SK-N-SH treated with all-trans-retinoic acid at 6 μM for 48 hours (cell line): ENCODE measurements at regions not wholly inside any gene's neighbourhood (a gene's known extent, or its start where the extent isn't known, plus 50 kb on each side); places are given as distances from the start of the nearest gene placed in this dataset.

Experiments
- ATAC-seq: fragments of 200-7000 bp; cut with Tn5 transposase; 3 replicates; pipeline ENCODE4 v1.9.1; 2020; ENCODE audit warnings: mild to moderate bottlenecking, moderate library complexity
- ARNTL ChIP-seq: fragments of 450-650 bp; formaldehyde crosslinking; IDR thresholded peaks from 2 replicates; pipeline ENCODE4 v1.5.0; 2020; ENCODE audit warnings: low read depth, mild to moderate bottlenecking, moderate library complexity, borderline replicate concordance
- CREB5 ChIP-seq: fragments of 250-450 bp; sonication (Bioruptor Pico); IDR thresholded peaks from 2 replicates; pipeline ENCODE4 v1.5.1; 2020; ENCODE audit warnings: low read depth, mild to moderate bottlenecking, moderate library complexity
- CSDC2 ChIP-seq: fragments of 250-450 bp; sonication (Bioruptor Pico); IDR thresholded peaks from 2 replicates; pipeline ENCODE4 v1.5.0; 2020; ENCODE audit warnings: mild to moderate bottlenecking, moderate library complexity
- CSRNP3 ChIP-seq: fragments of 250-450 bp; sonication (Bioruptor Pico); IDR thresholded peaks from 2 replicates; pipeline ENCODE4 v1.5.1; 2021; ENCODE audit warnings: mild to moderate bottlenecking, moderate library complexity
- ESRRG ChIP-seq: fragments of 250-450 bp; sonication (Bioruptor Pico); IDR thresholded peaks from 2 replicates; pipeline ENCODE4 v1.6.1; 2021; ENCODE audit warnings: mild to moderate bottlenecking
- GLIS3 ChIP-seq: fragments of 250-450 bp; sonication (Bioruptor Pico); IDR thresholded peaks from 2 replicates; pipeline ENCODE4 v1.5.0; 2020; ENCODE audit warnings: mild to moderate bottlenecking, moderate library complexity
- OSR1 ChIP-seq: fragments of 250-450 bp; sonication (Bioruptor Pico); IDR thresholded peaks from 2 replicates; pipeline ENCODE4 v1.8.0; 2022; ENCODE audit warnings: moderate library complexity, mild to moderate bottlenecking, inconsistent platforms
- PATZ1 ChIP-seq: fragments of 250-450 bp; sonication (Bioruptor Pico); IDR thresholded peaks from 2 replicates; pipeline ENCODE4 v1.8.0; 2020; ENCODE audit warnings: mild to moderate bottlenecking, moderate library complexity, borderline replicate concordance
- POU6F1 ChIP-seq: fragments of 250-450 bp; sonication (Bioruptor Pico); IDR thresholded peaks from 2 replicates; pipeline ENCODE4 v1.8.0; 2021; ENCODE audit warnings: low read depth, mild to moderate bottlenecking, moderate library complexity, borderline replicate concordance
- SNAI2 ChIP-seq: fragments of 250-450 bp; sonication (Bioruptor Pico); IDR thresholded peaks from 2 replicates; pipeline ENCODE4 v1.5.0; 2020; ENCODE audit warnings: mild to moderate bottlenecking, moderate library complexity
- TCF4 ChIP-seq: fragments of 250-450 bp; sonication (Bioruptor Pico); IDR thresholded peaks from 2 replicates; pipeline ENCODE4 v1.8.0; 2021; ENCODE audit warnings: mild to moderate bottlenecking, moderate library complexity, borderline replicate concordance
- TOX ChIP-seq: fragments of 250-450 bp; sonication (Bioruptor Pico); IDR thresholded peaks from 2 replicates; pipeline ENCODE4 v1.8.0; 2021; ENCODE audit warnings: mild to moderate bottlenecking, moderate library complexity, borderline replicate concordance
- ZC3H10 ChIP-seq: fragments of 250-450 bp; sonication (Bioruptor Pico); IDR thresholded peaks from 2 replicates; pipeline ENCODE4 v1.5.1; 2021; ENCODE audit warnings: mild to moderate bottlenecking, moderate library complexity
- ZFP3 ChIP-seq: fragments of 250-450 bp; sonication (Bioruptor Pico); IDR thresholded peaks from 2 replicates; pipeline ENCODE4 v1.5.0; 2020; ENCODE audit warnings: mild to moderate bottlenecking, moderate library complexity
- ZFP30 ChIP-seq: fragments of 450-650 bp; formaldehyde crosslinking; IDR thresholded peaks from 2 replicates; pipeline ENCODE4 v1.5.0; 2022; ENCODE audit warnings: mild to moderate bottlenecking, moderate library complexity
- ZNF565 ChIP-seq: fragments of 450-650 bp; formaldehyde crosslinking; conservative IDR thresholded peaks from 2 replicates; pipeline ENCODE4 v1.5.0; 2020; ENCODE audit warnings: low read depth, mild to moderate bottlenecking, moderate library complexity
- ZNF70 ChIP-seq: fragments of 450-650 bp; formaldehyde crosslinking; IDR thresholded peaks from 2 replicates; pipeline ENCODE4 v1.5.0; 2020; ENCODE audit warnings: mild to moderate bottlenecking, moderate library complexity
- ZNF8 ChIP-seq: fragments of 450-650 bp; formaldehyde crosslinking; IDR thresholded peaks from 2 replicates; pipeline ENCODE4 v1.5.0; 2020; ENCODE audit warnings: mild to moderate bottlenecking, moderate library complexity

GRCh38 chr3:81434161-81434560, 327.3 kb downstream of the GBE1 start (continued):
- TF ChIP-seq POU6F1, result no peak
- TF ChIP-seq ZFP3 (CRISPR knock-in tag), result no peak

- no peak for ATAC-seq
- TF ChIP-seq CSDC2 (CRISPR knock-in tag) (no peak), ZFP30 (CRISPR knock-in tag) (no peak), PATZ1 (CRISPR knock-in tag) (no peak)
Measured at GRCh38 chr3:81433675-81434074, 327.8 kb downstream of the GBE1 start.

- ATAC-seq, result no peak
Measured at GRCh38 chr3:81432456-81432855, 329.0 kb downstream of the GBE1 start.

GRCh38 chr3:81426826-81427577, 334.4 kb downstream of the GBE1 start:
- no peak for ATAC-seq

More at GRCh38 chr3:81432456-81432855, 329.0 kb downstream of the GBE1 start:
- TF ChIP-seq SNAI2 (CRISPR knock-in tag) (no peak), ARNTL (CRISPR knock-in tag) (no peak), CREB5 (CRISPR knock-in tag) (no peak), ZNF70 (no peak), GLIS3 (CRISPR knock-in tag) (no peak), ZNF565 (CRISPR knock-in tag) (no peak), TOX (CRISPR knock-in tag) (no peak), ZNF8 (CRISPR knock-in tag) (no peak), TCF4 (CRISPR knock-in tag) (no peak)

More at GRCh38 chr3:81426826-81427577, 334.4 kb downstream of the GBE1 start:
- TF ChIP-seq ZFP30 (CRISPR knock-in tag) (no peak), SNAI2 (CRISPR knock-in tag) (no peak), ESRRG (CRISPR knock-in tag) (no peak), PATZ1 (CRISPR knock-in tag) (no peak), OSR1 (CRISPR knock-in tag) (no peak), ZC3H10 (CRISPR knock-in tag) (no peak), CSRNP3 (CRISPR knock-in tag) (no peak), ARNTL (CRISPR knock-in tag) (no peak), ZFP3 (CRISPR knock-in tag) (no peak), ZNF8 (CRISPR knock-in tag) (no peak), TOX (CRISPR knock-in tag) (no peak)
